IMR-90 (cell line): ENCODE measurements at regions not wholly inside any gene's neighbourhood (a gene's known extent, or its start where the extent isn't known, plus 50 kb on each side); places are given as distances from the start of the nearest gene placed in this dataset.

ENCODE experiments used
- ATAC-seq: fragments of 200-7000 bp; cut with Tn5 transposase; 2 replicates; pipeline ENCODE4 v1.9.1; 2020; ENCODE audit warnings: low read depth, mild to moderate bottlenecking, moderate library complexity
- BruUV-seq: library from RNA; stranded (reverse); fragments of 400-500 nt; replicated peaks from 2 replicates; lab custom pipeline; 2021; lab: Mats Ljungman, UMichigan
- CTCF ChIA-PET: fragments of 300-600 bp; formaldehyde crosslinking; extraction: SDS; loops from one replicate; lab custom pipeline; 2021; ENCODE audit warnings: antibody characterized with exemption; lab: Yijun Ruan, JAX
- POLR2A ChIA-PET: fragments of 300-600 bp; sonication (Branson Sonifier 250); formaldehyde crosslinking; loops from one replicate; lab custom pipeline; 2022; ENCODE audit warnings: antibody characterized with exemption; ENCODE audit not compliant: unreplicated experiment; lab: Charles Lee
- DNase-seq: peaks from one replicate; pipeline ENCODE4 v3.0.0; 2013
- H2AFZ ChIP-seq: replicated peaks from 2 replicates; pipeline ENCODE3; 2013; ENCODE audit warnings: low read length, mild to moderate bottlenecking; ENCODE audit not compliant: poor library complexity
- H2AK5ac ChIP-seq: 2 replicates; pipeline ENCODE4 v1.6.1; 2013; ENCODE audit warnings: low read depth, low read length, inconsistent platforms
- H2AK9ac ChIP-seq: replicated peaks from 2 replicates; pipeline ENCODE3; 2013; ENCODE audit warnings: mild to moderate bottlenecking, low read depth, low read length, moderate library complexity; ENCODE audit not compliant: poor library complexity
- H2BK120ac ChIP-seq: 2 replicates; pipeline ENCODE4 v1.6.1; 2013; ENCODE audit warnings: low read depth, low read length, inconsistent platforms
- H2BK15ac ChIP-seq: 3 replicates; pipeline ENCODE4 v1.6.1; 2013; ENCODE audit warnings: low read depth, low read length, inconsistent platforms
- H2BK20ac ChIP-seq: 2 replicates; pipeline ENCODE4 v1.6.1; 2013; ENCODE audit warnings: low read depth, mild to moderate bottlenecking, inconsistent platforms, low read length, moderate library complexity
- H2BK5ac ChIP-seq: 2 replicates; pipeline ENCODE4 v1.6.1; 2013; ENCODE audit warnings: mild to moderate bottlenecking, low read depth, low read length, inconsistent platforms; ENCODE audit not compliant: poor library complexity, severe bottlenecking
- H3K14ac ChIP-seq: replicated peaks from 2 replicates; pipeline ENCODE4 v1.6.1; 2013; ENCODE audit warnings: low read depth, low read length, inconsistent platforms
- H3K18ac ChIP-seq: 2 replicates; pipeline ENCODE4 v1.6.1; 2013; ENCODE audit warnings: low read depth, low read length, control low read depth
- H3K23ac ChIP-seq: 2 replicates; pipeline ENCODE4 v1.6.1; 2013; ENCODE audit warnings: low read depth, low read length, inconsistent platforms
- H3K27ac ChIP-seq: 2 replicates; pipeline ENCODE4 v1.5.1; 2013; ENCODE audit warnings: mild to moderate bottlenecking, control low read depth, low read length; ENCODE audit not compliant: insufficient read depth
- H3K27me3 ChIP-seq: 2 replicates; pipeline ENCODE4 v1.6.1; 2013; ENCODE audit warnings: low read length; ENCODE audit not compliant: control insufficient read depth, insufficient read depth
- H3K36me3 ChIP-seq: 2 replicates; pipeline ENCODE4 v1.6.1; 2013; ENCODE audit warnings: low read length, mixed read lengths; ENCODE audit not compliant: control insufficient read depth, insufficient read depth
- H3K4ac ChIP-seq: 2 replicates; pipeline ENCODE4 v1.6.1; 2013; ENCODE audit warnings: low read depth, low read length, inconsistent platforms
- H3K4me1 ChIP-seq: 2 replicates; pipeline ENCODE4 v1.6.1; 2013; ENCODE audit warnings: low read length, mixed read lengths; ENCODE audit not compliant: control insufficient read depth, insufficient read depth
- H3K4me2 ChIP-seq: 2 replicates; pipeline ENCODE4 v1.6.1; 2013; ENCODE audit warnings: low read depth, mild to moderate bottlenecking, control low read depth, low read length, moderate library complexity
- H3K4me3 ChIP-seq: 2 replicates; pipeline ENCODE4 v1.5.1; 2013; ENCODE audit warnings: low read depth, mild to moderate bottlenecking, control low read depth, low read length, moderate library complexity; ENCODE audit not compliant: insufficient read depth
- H3K56ac ChIP-seq: 2 replicates; pipeline ENCODE4 v1.6.1; 2013; ENCODE audit warnings: low read length, inconsistent platforms; ENCODE audit not compliant: insufficient read depth; ENCODE audit errors: extremely low read depth
- H3K79me1 ChIP-seq, 2 experiments: 2 replicates each; pipeline ENCODE4 v1.6.1; 2013; ENCODE audit warnings: low read length in 2 of 2, inconsistent platforms in 1 of 2, low read depth in 1 of 2
- H3K9ac ChIP-seq: 2 replicates; pipeline ENCODE4 v1.6.1; 2013; ENCODE audit warnings: low read depth, low read length, control low read depth
- H3K9me1 ChIP-seq: 2 replicates; pipeline ENCODE4 v1.6.1; 2013; ENCODE audit warnings: low read length, inconsistent platforms; ENCODE audit not compliant: insufficient read depth
- H3K9me3 ChIP-seq: 2 replicates; pipeline ENCODE4 v1.6.1; 2013; ENCODE audit warnings: low read length; ENCODE audit not compliant: control insufficient read depth, insufficient read depth
- H4K20me1 ChIP-seq: 2 replicates; pipeline ENCODE4 v1.6.1; 2013; ENCODE audit warnings: low read length, inconsistent platforms; ENCODE audit not compliant: insufficient read depth
- H4K5ac ChIP-seq: 2 replicates; pipeline ENCODE4 v1.6.1; 2013; ENCODE audit warnings: mild to moderate bottlenecking, low read depth, low read length, control low read depth
- H4K8ac ChIP-seq, 2 experiments: 2 replicates each; pipeline ENCODE4 v1.6.1; 2013; ENCODE audit warnings: low read depth in 2 of 2, low read length in 2 of 2, control low read depth in 1 of 2, inconsistent platforms in 1 of 2
- H4K91ac ChIP-seq: 2 replicates; pipeline ENCODE4 v1.6.1; 2013; ENCODE audit warnings: low read depth, low read length, inconsistent platforms; ENCODE audit not compliant: insufficient read depth
- MAZ ChIP-seq: IDR thresholded peaks from 2 replicates; pipeline ENCODE4 v1.6.1; 2012; ENCODE audit warnings: low read depth, mild to moderate bottlenecking, low read length, improper control_type of control experiment, moderate library complexity, borderline replicate concordance
- RAD21 ChIP-seq: IDR thresholded peaks from 2 replicates; pipeline ENCODE4 v1.6.1; 2012; ENCODE audit warnings: low read length, improper control_type of control experiment
- WGBS, 2 experiments: methylation state at CpG; one replicate each; pipeline versions ENCODE4 v1.1.5 to v1.1.7; 2013; ENCODE audit warnings: missing lambda C conversion rate in 2 of 2; ENCODE audit not compliant: insufficient read length in 1 of 2; ENCODE audit errors: extremely low coverage in 2 of 2; 5-methylcytosine and 5-hydroxymethylcytosine counted together
- dilution Hi-C: fragments of 300-500 bp; cut with HindIII; formaldehyde crosslinking; loops from one replicate; pipeline ENCODE4 v1.14.3; 2018; ENCODE audit warnings: low sequenced_read_pairs; ENCODE audit not compliant: unreplicated experiment
- in situ Hi-C: fragments of 300-500 bp; cut with MboI; formaldehyde crosslinking; loops from 3 replicates; pipeline ENCODE4 v1.14.3; 2019; ENCODE audit warnings: low sequenced_read_pairs, inconsistent platforms, mixed read lengths
- intact Hi-C: fragments of 100-400 bp; cut with micrococcal nuclease; formaldehyde crosslinking; loops from 2 replicates; pipeline ENCODE4 v1.10.0; 2022

- Histone ChIP-seq H3K4ac (no peak overlapping the region), H3K79me1 (no peaks in the 10 kb centered on the region), H3K9me1 (no peaks in the 10 kb centered on the region), H3K14ac (no peak overlapping the region), H2BK5ac (no peak overlapping the region), H4K8ac (no peak overlapping the region), H3K4me2 (no peak overlapping the region), H2BK120ac (no peak overlapping the region), H3K9me3 (no peaks in the 10 kb centered on the region), H3K18ac (no peak overlapping the region), H3K23ac (no peak overlapping the region), H4K91ac (no peak overlapping the region), H2AK9ac (no peak overlapping the region), H2AFZ (no peak overlapping the region), H4K5ac (no peak overlapping the region), H3K56ac (no peak overlapping the region), H2BK15ac (no peak overlapping the region), H3K27me3 (no peaks in the 10 kb centered on the region), H3K9ac (no peak overlapping the region), H3K4me1 (no peaks in the 10 kb centered on the region), H3K36me3 (no peaks in the 10 kb centered on the region), H3K27ac (no peak overlapping the region), H3K4me3 (no peak overlapping the region), H2AK5ac (no peak overlapping the region), H2BK20ac (no peak overlapping the region), H4K20me1 (no peaks in the 10 kb centered on the region)
- 40% methylated on average over 1 of the region's 4 CpGs; no CpG with 5 or more reads in 1 of the 2 experiments for WGBS, 2 experiments
- TF ChIP-seq RAD21, result no peak
- no peak for TF ChIP-seq MAZ
- ChIA-PET POLR2A (no interaction called here), CTCF (interaction anchor here (0.9 kb wide), 1 partner anchor 15 kb away, joined by 3 read pairs; no protein-coding TSS in a partner anchor)
- in situ Hi-C loops, result no loop called here
- no TSS peak for BruUV-seq
- dilution Hi-C loops, result no loop called here
- intact Hi-C loops, result no loop called here
- ATAC-seq (no peak), DNase-seq (no peak)
These were observed 145.8 kb upstream of the NECTIN3 start for GRCh38 chr3:110925798-110926197.
